Upper lobe of left lung (tissue), 4 donors: ENCODE measurements at regions not wholly inside any gene's neighbourhood (a gene's known extent, or its start where the extent isn't known, plus 50 kb on each side); places are given as distances from the start of the nearest gene placed in this dataset.

Experiments used
- EP300 ChIP-seq, 4 donors: sonication (generic); formaldehyde crosslinking; IDR thresholded peaks; one replicate each; pipeline ENCODE4 v1.5.1; 2017; ENCODE audit warnings: antibody characterized with exemption in 4 of 4, control low read depth in 2 of 4
- POLR2A ChIP-seq, 4 donors: fragments of 450-650 bp; IDR thresholded peaks; one replicate each; pipeline ENCODE4 v1.5.1; 2016 to 2017; ENCODE audit warnings: antibody characterized with exemption in 4 of 4, mild to moderate bottlenecking in 2 of 4
- POLR2AphosphoS5 ChIP-seq, 2 donors: sonication (generic); formaldehyde crosslinking; IDR thresholded peaks; one replicate each; pipeline ENCODE4 v1.5.1; 2017; ENCODE audit warnings: antibody characterized with exemption in 2 of 2
- TF ChIP-seq, protein P1 (sequence below), 6 experiments: fragments of 450-650 bp in 4 of 6; fragments of 200-600 bp in 2 of 6; sonication (generic) in 2 of 6; IDR thresholded peaks; one replicate each; pipeline ENCODE4 v1.5.1; 2016 to 2019; ENCODE audit warnings: antibody characterized with exemption in 6 of 6

GRCh38 chr12:75677522-75677921, 166.1 kb upstream of the KRR1 start:
- TF ChIP-seq, protein P1, sequence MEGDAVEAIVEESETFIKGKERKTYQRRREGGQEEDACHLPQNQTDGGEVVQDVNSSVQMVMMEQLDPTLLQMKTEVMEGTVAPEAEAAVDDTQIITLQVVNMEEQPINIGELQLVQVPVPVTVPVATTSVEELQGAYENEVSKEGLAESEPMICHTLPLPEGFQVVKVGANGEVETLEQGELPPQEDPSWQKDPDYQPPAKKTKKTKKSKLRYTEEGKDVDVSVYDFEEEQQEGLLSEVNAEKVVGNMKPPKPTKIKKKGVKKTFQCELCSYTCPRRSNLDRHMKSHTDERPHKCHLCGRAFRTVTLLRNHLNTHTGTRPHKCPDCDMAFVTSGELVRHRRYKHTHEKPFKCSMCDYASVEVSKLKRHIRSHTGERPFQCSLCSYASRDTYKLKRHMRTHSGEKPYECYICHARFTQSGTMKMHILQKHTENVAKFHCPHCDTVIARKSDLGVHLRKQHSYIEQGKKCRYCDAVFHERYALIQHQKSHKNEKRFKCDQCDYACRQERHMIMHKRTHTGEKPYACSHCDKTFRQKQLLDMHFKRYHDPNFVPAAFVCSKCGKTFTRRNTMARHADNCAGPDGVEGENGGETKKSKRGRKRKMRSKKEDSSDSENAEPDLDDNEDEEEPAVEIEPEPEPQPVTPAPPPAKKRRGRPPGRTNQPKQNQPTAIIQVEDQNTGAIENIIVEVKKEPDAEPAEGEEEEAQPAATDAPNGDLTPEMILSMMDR (IDR thresholded peaks at IDR 0.05) = no peak
- TF ChIP-seq EP300 (IDR thresholded peaks at IDR 0.05) (no peak), POLR2A (IDR thresholded peaks at IDR 0.05) (no peak), POLR2AphosphoS5 (IDR thresholded peaks at IDR 0.05) (no peak)
